ENCODE measurements at regions not wholly inside any gene's neighbourhood (a gene's known extent, or its start where the extent isn't known, plus 50 kb on each side); places are given as distances from the start of the nearest gene placed in this dataset.

GRCh38 chr4:34200535-34200934, 2043.8 kb downstream of the ARAP2 start:
- no peaks in the 10 kb centered on the region for H3K27me3 ChIP-seq
- no peak overlapping the region for H3K4me3 ChIP-seq
- WGBS, 4 donors: 94 to 97% (median 95%) methylated on average over 2 of the region's 2 CpGs
- H3K36me3 ChIP-seq (replicated peaks in 1 of 2): no peaks in the 10 kb centered on the region
- H3K4me1 ChIP-seq (replicated peaks in 1 of 2): no peaks in the 10 kb centered on the region
- intact Hi-C loops (cut with DNase I): no loop called here
- no peaks in the 10 kb centered on the region for H3K9me3 ChIP-seq (replicated peaks in 1 of 3)
- H3K27ac ChIP-seq: no peak overlapping the region
- no peak for TF ChIP-seq POLR2A (IDR thresholded peaks at IDR 0.05)
- no peak for TF ChIP-seq CTCF (IDR thresholded peaks at IDR 0.05)
- DNase-seq: no peak

GRCh38 chr4:34202154-34202553, 2042.2 kb downstream of the ARAP2 start:
- Histone ChIP-seq H3K4me3 (no peak overlapping the region), H3K27me3 (no peaks in the 10 kb centered on the region), H3K4me1 (replicated peaks in 1 of 2) (no peaks in the 10 kb centered on the region), H3K27ac (no peak overlapping the region), H3K36me3 (replicated peaks in 1 of 2) (no peaks in the 10 kb centered on the region), H3K9me3 (replicated peaks in 1 of 3) (no peaks in the 10 kb centered on the region)
- TF ChIP-seq CTCF (IDR thresholded peaks at IDR 0.05): no peak
- intact Hi-C loops (cut with DNase I): no loop called here
- DNase-seq: no peak

GRCh38 chr4:34220601-34221000, 2023.7 kb downstream of the ARAP2 start:
- TF ChIP-seq CTCF (IDR thresholded peaks at IDR 0.05) (no peak), POLR2A (IDR thresholded peaks at IDR 0.05) (no peak)
- DNase-seq: no peak
- H3K36me3 ChIP-seq (replicated peaks in 1 of 2): no peaks in the 10 kb centered on the region
- H3K27ac ChIP-seq: no peak overlapping the region
- H3K27me3 ChIP-seq: no peaks in the 10 kb centered on the region
- no peaks in the 10 kb centered on the region for H3K4me1 ChIP-seq (replicated peaks in 1 of 2)
- 54 to 80% (median 64%) methylated on average over 1 of the region's 1 CpG for WGBS, 4 donors
- H3K4me3 ChIP-seq: no peak overlapping the region
- intact Hi-C loops (cut with DNase I): no loop called here
- no peaks in the 10 kb centered on the region for H3K9me3 ChIP-seq (replicated peaks in 1 of 3)

GRCh38 chr4:34221986-34222385, 2022.3 kb downstream of the ARAP2 start:
- TF ChIP-seq CTCF (IDR thresholded peaks at IDR 0.05) (no peak), POLR2A (IDR thresholded peaks at IDR 0.05) (no peak)
- H3K9me3 ChIP-seq (replicated peaks in 1 of 3): no peaks in the 10 kb centered on the region
- H3K27ac ChIP-seq: no peak overlapping the region
- no peak for DNase-seq
- intact Hi-C loops (cut with DNase I): no loop called here
- H3K4me1 ChIP-seq (replicated peaks in 1 of 2): no peaks in the 10 kb centered on the region
- 63 to 76% (median 68%) methylated on average over 1 of the region's 1 CpG for WGBS, 4 donors
- no peaks in the 10 kb centered on the region for H3K27me3 ChIP-seq
- H3K36me3 ChIP-seq (replicated peaks in 1 of 2): no peaks in the 10 kb centered on the region
- no peak overlapping the region for H3K4me3 ChIP-seq

Data from adrenal gland (tissue), 9 donors.